Neural progenitor cell (in vitro differentiated cells): ENCODE measurements at regions not wholly inside any gene's neighbourhood (a gene's known extent, or its start where the extent isn't known, plus 50 kb on each side); places are given as distances from the start of the nearest gene placed in this dataset.
A peak's percentile ranks its signal among the peaks of the same experiment; 100 is the strongest.

Source experiments
- DNase-seq: peaks from one replicate; pipeline ENCODE4 v3.0.0-alpha.2; 2016; ENCODE audit warnings: low spot score
- H2AFZ ChIP-seq: fragments of 200-600 bp; sonication (generic); replicated peaks from 2 replicates; pipeline ENCODE4 v1.6.1; 2016; ENCODE audit warnings: antibody characterized with exemption
- H3F3A ChIP-seq: fragments of 200-600 bp; sonication (generic); 2 replicates; pipeline ENCODE4 v1.6.1; 2016; ENCODE audit warnings: antibody characterized with exemption, low read depth
- H3K27ac ChIP-seq: fragments of 200-600 bp; sonication (generic); 2 replicates; pipeline ENCODE4 v1.5.1; 2016; ENCODE audit warnings: mild to moderate bottlenecking
- H3K27me3 ChIP-seq: fragments of 200-600 bp; sonication (generic); 2 replicates; pipeline ENCODE4 v1.6.1; 2016; ENCODE audit warnings: mild to moderate bottlenecking, moderate library complexity
- H3K36me3 ChIP-seq: fragments of 200-600 bp; sonication (generic); 2 replicates; pipeline ENCODE4 v1.5.1; 2016
- H3K4me1 ChIP-seq: fragments of 200-600 bp; sonication (generic); 2 replicates; pipeline ENCODE4 v1.6.1; 2016; ENCODE audit warnings: mixed run types
- H3K4me2 ChIP-seq: fragments of 200-600 bp; sonication (generic); 2 replicates; pipeline ENCODE4 v1.6.1; 2016
- H3K4me3 ChIP-seq: fragments of 200-600 bp; sonication (generic); 2 replicates; pipeline ENCODE4 v1.5.1; 2016
- H3K79me2 ChIP-seq: fragments of 200-600 bp; sonication (generic); 2 replicates; pipeline ENCODE4 v1.6.1; 2016; ENCODE audit warnings: low read depth
- H3K9ac ChIP-seq: fragments of 200-600 bp; sonication (generic); 2 replicates; pipeline ENCODE4 v1.6.1; 2016
- H3K9me3 ChIP-seq: fragments of 200-600 bp; sonication (generic); 2 replicates; pipeline ENCODE4 v1.5.1; 2016; ENCODE audit warnings: low read depth
- H4K20me1 ChIP-seq: fragments of 200-600 bp; sonication (generic); 2 replicates; pipeline ENCODE4 v1.6.1; 2016; ENCODE audit warnings: low read depth
- H3K27ac Mint-ChIP-seq: 3 replicates; pipeline ENCODE4 v1.8.0; 2021; ENCODE audit warnings: mixed read lengths
- H3K27me3 Mint-ChIP-seq: 2 replicates; pipeline ENCODE4 v1.8.0; 2022; ENCODE audit warnings: low read depth, mild to moderate bottlenecking, inconsistent platforms, moderate library complexity, mixed read lengths; ENCODE audit not compliant: insufficient read depth
- H3K36me3 Mint-ChIP-seq: 3 replicates; pipeline ENCODE4 v1.8.0; 2021; ENCODE audit warnings: mixed read lengths
- H3K4me1 Mint-ChIP-seq: 3 replicates; pipeline ENCODE4 v1.8.0; 2021; ENCODE audit warnings: mixed read lengths
- H3K4me3 Mint-ChIP-seq: 3 replicates; pipeline ENCODE4 v1.8.0; 2021; ENCODE audit warnings: mild to moderate bottlenecking, moderate library complexity, mixed read lengths
- H3K9me3 Mint-ChIP-seq: 3 replicates; pipeline ENCODE4 v1.8.0; 2020; ENCODE audit warnings: mixed read lengths
- EZH2 ChIP-seq: fragments of 200-600 bp; sonication (generic); IDR thresholded peaks from 2 replicates; pipeline ENCODE4 v1.6.1; 2017; ENCODE audit warnings: antibody characterized with exemption, mild to moderate bottlenecking, moderate library complexity
- EZH2phosphoT487 ChIP-seq: fragments of 200-600 bp; sonication (generic); IDR thresholded peaks from 2 replicates; pipeline ENCODE4 v1.6.1; 2017; ENCODE audit warnings: antibody characterized with exemption
- TF ChIP-seq, protein P1 (sequence below): fragments of 200-600 bp; sonication (generic); IDR thresholded peaks from 2 replicates; pipeline ENCODE4 v1.5.1; 2017; ENCODE audit warnings: antibody characterized with exemption, mild to moderate bottlenecking

DNA sequence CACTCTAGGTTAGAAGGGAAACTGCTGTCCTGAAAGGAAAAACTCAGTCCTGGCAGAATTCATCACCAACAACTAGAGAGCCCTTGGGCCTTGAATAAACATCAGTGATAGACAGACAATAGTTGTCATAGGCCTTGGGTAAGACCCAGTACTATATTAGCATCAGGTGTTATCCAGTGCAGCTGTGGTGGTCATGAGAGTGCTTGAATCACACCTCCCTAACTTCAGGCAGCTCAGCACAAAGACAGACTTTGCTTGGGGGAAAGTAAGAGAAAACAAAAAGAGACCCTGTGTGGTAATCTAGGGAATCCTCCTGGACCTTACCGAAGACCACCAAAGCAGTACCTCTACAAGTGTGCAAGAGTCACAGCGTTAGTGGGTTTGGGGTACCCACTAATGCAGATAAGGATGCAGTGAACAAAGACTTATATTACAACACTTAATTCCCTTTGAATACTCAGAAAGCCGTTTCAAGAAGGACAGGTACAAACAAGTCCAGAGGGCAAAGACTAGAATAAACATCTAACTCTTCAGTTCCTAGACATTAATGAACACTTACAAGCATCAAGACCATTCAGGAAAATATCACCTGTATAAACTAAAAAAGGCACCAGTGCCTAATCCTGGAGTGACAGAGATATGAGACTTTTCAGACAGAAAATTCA lies 332.3 kb upstream of the EPHA3 start:
- Mint-ChIP-seq H3K9me3 (peaks cover 5% of the 10 kb centered on the region), H3K36me3 (no peaks in the 10 kb centered on the region), H3K27ac (no peak overlapping the region), H3K27me3 (no peaks in the 10 kb centered on the region), H3K4me1 (no peaks in the 10 kb centered on the region), H3K4me3 (no peak overlapping the region)
- Histone ChIP-seq H3K79me2 (no peaks in the 10 kb centered on the region), H4K20me1 (no peaks in the 10 kb centered on the region), H3K4me2 (no peak overlapping the region), H3K4me3 (no peak overlapping the region), H3K9me3 (no peaks in the 10 kb centered on the region), H3K36me3 (no peaks in the 10 kb centered on the region), H3K9ac (no peak overlapping the region), H3F3A (no peaks in the 10 kb centered on the region), H3K4me1 (no peaks in the 10 kb centered on the region), H2AFZ (peak overlapping the region; percentile 26), H3K27ac (no peak overlapping the region), H3K27me3 (no peaks in the 10 kb centered on the region)
- TF ChIP-seq EZH2phosphoT487, result no peak
- TF ChIP-seq, protein P1, sequence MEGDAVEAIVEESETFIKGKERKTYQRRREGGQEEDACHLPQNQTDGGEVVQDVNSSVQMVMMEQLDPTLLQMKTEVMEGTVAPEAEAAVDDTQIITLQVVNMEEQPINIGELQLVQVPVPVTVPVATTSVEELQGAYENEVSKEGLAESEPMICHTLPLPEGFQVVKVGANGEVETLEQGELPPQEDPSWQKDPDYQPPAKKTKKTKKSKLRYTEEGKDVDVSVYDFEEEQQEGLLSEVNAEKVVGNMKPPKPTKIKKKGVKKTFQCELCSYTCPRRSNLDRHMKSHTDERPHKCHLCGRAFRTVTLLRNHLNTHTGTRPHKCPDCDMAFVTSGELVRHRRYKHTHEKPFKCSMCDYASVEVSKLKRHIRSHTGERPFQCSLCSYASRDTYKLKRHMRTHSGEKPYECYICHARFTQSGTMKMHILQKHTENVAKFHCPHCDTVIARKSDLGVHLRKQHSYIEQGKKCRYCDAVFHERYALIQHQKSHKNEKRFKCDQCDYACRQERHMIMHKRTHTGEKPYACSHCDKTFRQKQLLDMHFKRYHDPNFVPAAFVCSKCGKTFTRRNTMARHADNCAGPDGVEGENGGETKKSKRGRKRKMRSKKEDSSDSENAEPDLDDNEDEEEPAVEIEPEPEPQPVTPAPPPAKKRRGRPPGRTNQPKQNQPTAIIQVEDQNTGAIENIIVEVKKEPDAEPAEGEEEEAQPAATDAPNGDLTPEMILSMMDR, result no peak
- TF ChIP-seq EZH2, result no peak
- DNase-seq, result no peak

DNA sequence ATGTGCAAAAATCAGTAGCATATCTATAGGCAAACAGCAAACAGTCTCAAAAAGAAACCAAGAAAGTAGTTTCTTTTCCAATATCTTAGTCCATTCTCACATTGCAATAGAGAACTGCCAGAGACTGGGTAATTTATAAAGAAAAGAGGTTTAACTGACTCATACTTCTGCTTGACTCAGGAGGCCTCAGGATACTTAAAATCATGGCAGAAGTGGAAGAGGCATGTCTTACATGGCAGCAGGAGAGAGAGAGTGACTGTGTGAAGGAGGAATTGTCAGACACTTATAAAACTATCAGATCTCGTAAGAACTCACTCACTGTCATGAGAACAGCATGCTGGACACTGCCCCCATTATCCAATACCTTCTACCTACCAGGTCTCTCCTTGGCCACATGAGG lies 327.9 kb upstream of the EPHA3 start:
- no peak overlapping the region for H3K4me2 ChIP-seq
- TF ChIP-seq EZH2 (no peak), EZH2phosphoT487 (no peak)
- TF ChIP-seq, protein P1, result no peak
- H3K27ac Mint-ChIP-seq, result no peak overlapping the region
- no peaks in the 10 kb centered on the region for H3K36me3 ChIP-seq
- H3K9me3 ChIP-seq, result no peaks in the 10 kb centered on the region
- H3K27ac ChIP-seq, result no peak overlapping the region
- H2AFZ ChIP-seq, result no peak overlapping the region
- H3K27me3 Mint-ChIP-seq, result no peaks in the 10 kb centered on the region
- H3K9me3 Mint-ChIP-seq, result peaks cover 3% of the 10 kb centered on the region
- H3K4me3 ChIP-seq, result no peak overlapping the region
- no peaks in the 10 kb centered on the region for H3K79me2 ChIP-seq
- no peak overlapping the region for H3K9ac ChIP-seq
- H3K36me3 Mint-ChIP-seq, result no peaks in the 10 kb centered on the region
- no peak for DNase-seq
- H3F3A ChIP-seq, result no peaks in the 10 kb centered on the region
- no peaks in the 10 kb centered on the region for H4K20me1 ChIP-seq
- H3K4me1 Mint-ChIP-seq, result no peaks in the 10 kb centered on the region
- H3K27me3 ChIP-seq, result no peaks in the 10 kb centered on the region
- H3K4me1 ChIP-seq, result no peaks in the 10 kb centered on the region
- no peak overlapping the region for H3K4me3 Mint-ChIP-seq

DNA sequence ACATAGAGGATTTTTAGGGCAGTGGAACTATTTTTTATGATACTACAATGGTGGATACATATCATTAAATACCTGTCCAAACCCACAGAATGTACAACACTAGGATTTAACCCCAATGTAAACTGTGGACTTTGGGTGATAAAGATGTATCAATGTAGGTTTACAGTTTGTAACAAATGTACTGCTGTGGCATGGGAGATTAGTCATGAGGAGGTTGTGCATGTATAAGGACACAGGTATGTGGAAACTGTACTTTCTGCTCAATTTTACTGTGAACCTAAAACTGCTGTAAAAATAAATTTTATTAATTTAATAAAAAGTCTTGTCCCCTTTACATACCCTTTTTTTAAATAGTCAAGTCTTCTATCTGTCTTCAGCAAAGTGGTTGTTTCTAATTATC lies 322.5 kb upstream of the EPHA3 start:
- H3K27me3 ChIP-seq, result no peaks in the 10 kb centered on the region
- no peak overlapping the region for H3K4me3 ChIP-seq
- Mint-ChIP-seq H3K27me3 (no peaks in the 10 kb centered on the region), H3K27ac (no peak overlapping the region), H3K4me1 (no peaks in the 10 kb centered on the region), H3K4me3 (no peak overlapping the region), H3K9me3 (peaks cover 6% of the 10 kb centered on the region), H3K36me3 (no peaks in the 10 kb centered on the region)
- no peak overlapping the region for H3K27ac ChIP-seq
- H3F3A ChIP-seq, result no peaks in the 10 kb centered on the region
- H3K9ac ChIP-seq, result no peak overlapping the region
- no peaks in the 10 kb centered on the region for H3K36me3 ChIP-seq
- no peak for DNase-seq
- H3K4me2 ChIP-seq, result no peak overlapping the region
- no peak overlapping the region for H2AFZ ChIP-seq
- no peaks in the 10 kb centered on the region for H3K9me3 ChIP-seq
- no peaks in the 10 kb centered on the region for H3K79me2 ChIP-seq
- no peaks in the 10 kb centered on the region for H3K4me1 ChIP-seq
- no peak for TF ChIP-seq EZH2phosphoT487
- TF ChIP-seq, protein P1, result no peak
- no peak for TF ChIP-seq EZH2
- no peaks in the 10 kb centered on the region for H4K20me1 ChIP-seq
